Trophoblast cell (in vitro differentiated cells and primary cell): ENCODE measurements at regions not wholly inside any gene's neighbourhood (a gene's known extent, or its start where the extent isn't known, plus 50 kb on each side); places are given as distances from the start of the nearest gene placed in this dataset.

Source experiments
- DNase-seq, 2 donors: peaks; one replicate each; pipeline ENCODE4 v3.0.0-alpha.2; 2016
- H2AFZ ChIP-seq: 2 replicates; pipeline ENCODE4 v1.6.1; 2013; ENCODE audit warnings: low read length, moderate library complexity, mild to moderate bottlenecking; ENCODE audit not compliant: insufficient read depth, poor library complexity
- H2AK5ac ChIP-seq: 2 replicates; pipeline ENCODE4 v1.6.1; 2013; ENCODE audit warnings: mild to moderate bottlenecking, low read length
- H2BK120ac ChIP-seq: 2 replicates; pipeline ENCODE4 v1.6.1; 2013; ENCODE audit warnings: low read length, mild to moderate bottlenecking, moderate library complexity; ENCODE audit not compliant: insufficient read depth, poor library complexity
- H2BK12ac ChIP-seq: 2 replicates; pipeline ENCODE4 v1.6.1; 2013; ENCODE audit warnings: mild to moderate bottlenecking, low read length, moderate library complexity
- H2BK5ac ChIP-seq: 2 replicates; pipeline ENCODE4 v1.6.1; 2013; ENCODE audit warnings: low read length, low read depth, moderate library complexity, mild to moderate bottlenecking; ENCODE audit not compliant: poor library complexity
- H3K14ac ChIP-seq: 2 replicates; pipeline ENCODE4 v1.6.1; 2013; ENCODE audit warnings: mild to moderate bottlenecking, low read length
- H3K18ac ChIP-seq: 2 replicates; pipeline ENCODE4 v1.6.1; 2013; ENCODE audit warnings: mild to moderate bottlenecking, low read length
- H3K23ac ChIP-seq: 2 replicates; pipeline ENCODE4 v1.6.1; 2013; ENCODE audit warnings: low read length
- H3K27ac ChIP-seq: 2 replicates; pipeline ENCODE4 v1.5.1; 2013; ENCODE audit warnings: low read depth, mild to moderate bottlenecking, inconsistent platforms, low read length, moderate library complexity
- H3K27me3 ChIP-seq: 2 replicates; pipeline ENCODE4 v1.6.1; 2013; ENCODE audit warnings: inconsistent platforms, mild to moderate bottlenecking, low read length, moderate library complexity; ENCODE audit not compliant: insufficient read depth
- H3K36me3 ChIP-seq, 2 experiments: 1 replicate in 1 of 2; 2 replicates in 1 of 2; pipeline ENCODE4 v1.6.1; 2013; ENCODE audit warnings: low read length in 2 of 2, mild to moderate bottlenecking in 2 of 2, moderate library complexity in 1 of 2; ENCODE audit not compliant: insufficient read depth in 2 of 2, control insufficient read depth in 1 of 2
- H3K4ac ChIP-seq: 2 replicates; pipeline ENCODE4 v1.6.1; 2013; ENCODE audit warnings: low read depth, mild to moderate bottlenecking, low read length, moderate library complexity
- H3K4me1 ChIP-seq, 2 experiments: 1 replicate in 1 of 2; 2 replicates in 1 of 2; pipeline ENCODE4 v1.6.1; 2013; ENCODE audit warnings: low read length in 2 of 2, mild to moderate bottlenecking in 2 of 2, moderate library complexity in 1 of 2; ENCODE audit not compliant: insufficient read depth in 2 of 2, control insufficient read depth in 1 of 2
- H3K4me2 ChIP-seq: 2 replicates; pipeline ENCODE4 v1.6.1; 2013; ENCODE audit warnings: inconsistent platforms, mild to moderate bottlenecking, low read length, moderate library complexity
- H3K4me3 ChIP-seq: 2 replicates; pipeline ENCODE4 v1.5.1; 2013; ENCODE audit warnings: mild to moderate bottlenecking, low read depth, low read length, inconsistent platforms
- H3K79me1 ChIP-seq: one replicate; pipeline ENCODE4 v1.6.1; 2013; ENCODE audit warnings: low read length
- H3K79me2 ChIP-seq: 2 replicates; pipeline ENCODE4 v1.6.1; 2013; ENCODE audit warnings: low read length, mild to moderate bottlenecking; ENCODE audit not compliant: control insufficient read depth, insufficient read depth, poor library complexity
- H3K9ac ChIP-seq: 2 replicates; pipeline ENCODE4 v1.6.1; 2013; ENCODE audit warnings: mild to moderate bottlenecking, low read length
- H3K9me3 ChIP-seq: 2 replicates; pipeline ENCODE4 v1.6.1; 2013; ENCODE audit warnings: low read depth, mild to moderate bottlenecking, control low read depth, inconsistent platforms, low read length; ENCODE audit not compliant: insufficient read depth
- H4K12ac ChIP-seq: 2 replicates; pipeline ENCODE4 v1.6.1; 2013; ENCODE audit warnings: low read depth, mild to moderate bottlenecking, low read length, moderate library complexity
- H4K8ac ChIP-seq: 2 replicates; pipeline ENCODE4 v1.6.1; 2013; ENCODE audit warnings: low read depth, mild to moderate bottlenecking, low read length, moderate library complexity
- H4K91ac ChIP-seq: one replicate; pipeline ENCODE4 v1.6.1; 2013; ENCODE audit warnings: low read depth, mild to moderate bottlenecking, low read length, moderate library complexity
- WGBS: extraction: QIAGEN DNeasy Blood & Tissue Kit; methylation state at CpG from one replicate; pipeline ENCODE4 v1.1.7; 2013; ENCODE audit warnings: missing lambda C conversion rate; ENCODE audit not compliant: insufficient read length, insufficient coverage; ENCODE audit errors: extremely low coverage; 5-methylcytosine and 5-hydroxymethylcytosine counted together

DNA sequence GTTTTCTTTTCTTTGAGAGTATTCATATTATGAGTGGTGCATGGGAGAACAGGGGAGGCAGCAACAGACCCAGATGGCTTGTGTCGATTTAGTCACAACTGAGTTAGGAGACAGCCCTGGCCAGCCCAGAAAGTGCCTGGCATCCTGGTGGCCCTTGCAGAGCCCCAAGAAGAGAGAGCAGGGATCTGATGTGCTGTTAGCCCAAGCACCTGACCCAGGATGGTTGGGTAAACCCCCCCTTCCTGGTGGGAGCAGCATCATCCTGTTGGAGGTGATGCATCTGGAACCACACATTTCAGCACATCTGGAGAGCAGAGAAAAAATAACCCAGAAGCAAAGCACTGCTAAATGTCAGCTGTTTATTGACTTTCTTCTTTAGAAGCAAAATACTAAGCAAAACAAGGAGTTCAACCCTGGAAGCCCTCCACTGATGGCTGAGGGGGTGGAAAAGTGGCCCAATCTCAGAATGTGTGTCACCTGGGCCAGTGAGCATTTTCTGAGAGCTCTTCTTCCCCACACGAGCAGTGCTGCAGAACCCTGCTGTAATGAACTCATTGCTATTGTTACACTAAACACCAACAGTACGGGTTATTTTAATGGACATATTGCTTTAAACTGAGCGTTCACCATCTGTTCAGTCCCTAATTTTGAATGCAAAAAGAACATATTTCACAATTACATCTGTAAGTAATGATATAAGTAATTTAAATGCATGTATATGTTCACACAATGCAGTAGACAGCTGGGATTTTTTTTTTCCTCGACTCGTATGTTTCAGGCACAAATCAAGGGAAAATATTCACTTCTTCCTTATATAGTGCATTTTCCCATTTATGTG is 100.6 kb upstream of the SMIM21 start:
- no peak overlapping the region for H3K9ac ChIP-seq
- H4K8ac ChIP-seq = no peak overlapping the region
- H2BK5ac ChIP-seq = no peak overlapping the region
- no peaks in the 10 kb centered on the region for H3K4me1 ChIP-seq
- H2AFZ ChIP-seq = no peak overlapping the region
- no peak overlapping the region for H3K4me2 ChIP-seq
- no peak overlapping the region for H3K27ac ChIP-seq
- no peaks in the 10 kb centered on the region for H3K36me3 ChIP-seq
- no peak overlapping the region for H3K4me3 ChIP-seq
- no peak overlapping the region for H3K23ac ChIP-seq
- no peak overlapping the region for H2BK12ac ChIP-seq
- no peak overlapping the region for H3K14ac ChIP-seq
- no peak overlapping the region for H4K91ac ChIP-seq
- no peaks in the 10 kb centered on the region for H3K27me3 ChIP-seq
- peaks cover 3% of the 10 kb centered on the region for H3K9me3 ChIP-seq
- no peak overlapping the region for H3K18ac ChIP-seq
- no peak overlapping the region for H3K4ac ChIP-seq
- DNase-seq = no peak
- no peak overlapping the region for H2BK120ac ChIP-seq
- no CpG with 5 or more reads among the region's 6 CpGs for WGBS
- no peaks in the 10 kb centered on the region for H3K79me1 ChIP-seq
- no peaks in the 10 kb centered on the region for H3K79me2 ChIP-seq
- no peak overlapping the region for H4K12ac ChIP-seq
- no peak overlapping the region for H2AK5ac ChIP-seq

DNA sequence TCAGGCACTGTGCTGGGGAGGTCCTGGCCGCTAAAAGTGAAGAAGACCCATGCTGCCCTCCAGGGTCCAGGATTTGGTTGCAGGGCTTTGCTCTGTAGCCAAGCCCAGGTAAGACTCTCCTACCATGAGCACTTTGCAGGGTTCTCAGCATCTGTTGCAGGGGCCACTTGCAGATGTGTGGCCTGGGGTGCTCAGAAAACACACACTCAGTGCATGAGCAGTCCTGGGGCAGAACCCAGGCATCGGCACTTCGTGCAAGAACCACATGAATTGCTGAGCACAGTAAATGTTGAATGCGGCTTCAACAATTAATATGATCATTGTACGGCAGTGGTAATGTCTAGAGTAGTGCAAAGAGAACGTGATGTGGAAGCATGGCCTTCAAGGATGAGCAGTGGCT is 98.5 kb upstream of the SMIM21 start:
- no peak overlapping the region for H4K8ac ChIP-seq
- no peak overlapping the region for H4K12ac ChIP-seq
- H3K9ac ChIP-seq = no peak overlapping the region
- H2BK120ac ChIP-seq = no peak overlapping the region
- H4K91ac ChIP-seq = no peak overlapping the region
- no peak overlapping the region for H3K4me2 ChIP-seq
- no peak overlapping the region for H3K18ac ChIP-seq
- no peaks in the 10 kb centered on the region for H3K36me3 ChIP-seq
- H3K14ac ChIP-seq = no peak overlapping the region
- no peak overlapping the region for H3K27ac ChIP-seq
- no peak overlapping the region for H2AK5ac ChIP-seq
- H2BK12ac ChIP-seq = no peak overlapping the region
- H3K79me2 ChIP-seq = no peaks in the 10 kb centered on the region
- H3K4me3 ChIP-seq = no peak overlapping the region
- H3K9me3 ChIP-seq = peaks cover 5% of the 10 kb centered on the region
- H2AFZ ChIP-seq = no peak overlapping the region
- WGBS = no CpG with 5 or more reads among the region's 6 CpGs
- H2BK5ac ChIP-seq = no peak overlapping the region
- DNase-seq = no peak
- H3K4me1 ChIP-seq = no peaks in the 10 kb centered on the region
- H3K79me1 ChIP-seq = no peaks in the 10 kb centered on the region
- H3K27me3 ChIP-seq = no peaks in the 10 kb centered on the region
- H3K23ac ChIP-seq = no peak overlapping the region
- no peak overlapping the region for H3K4ac ChIP-seq

GRCh38 chr18:75525331-75525730 is 97.8 kb upstream of the SMIM21 start:
- Histone ChIP-seq H3K36me3 (no peaks in the 10 kb centered on the region), H4K12ac (no peak overlapping the region), H3K9ac (no peak overlapping the region), H3K14ac (no peak overlapping the region), H2BK120ac (no peak overlapping the region), H3K4me3 (no peak overlapping the region), H4K91ac (no peak overlapping the region), H2BK5ac (no peak overlapping the region), H3K18ac (no peak overlapping the region), H3K4ac (no peak overlapping the region), H2BK12ac (no peak overlapping the region), H3K27me3 (no peaks in the 10 kb centered on the region), H3K27ac (no peak overlapping the region), H3K23ac (no peak overlapping the region), H3K79me1 (no peaks in the 10 kb centered on the region), H4K8ac (no peak overlapping the region), H3K4me2 (no peak overlapping the region), H3K79me2 (no peaks in the 10 kb centered on the region), H3K9me3 (peaks cover 5% of the 10 kb centered on the region), H3K4me1 (no peaks in the 10 kb centered on the region), H2AFZ (no peak overlapping the region), H2AK5ac (no peak overlapping the region)
- DNase-seq = no peak
- no CpG with 5 or more reads among the region's 7 CpGs for WGBS

GRCh38 chr18:75524841-75525240 is 97.3 kb upstream of the SMIM21 start:
- no peaks in the 10 kb centered on the region for H3K79me1 ChIP-seq
- H3K4me2 ChIP-seq = no peak overlapping the region
- H3K14ac ChIP-seq = no peak overlapping the region
- no peak overlapping the region for H3K18ac ChIP-seq
- no peaks in the 10 kb centered on the region for H3K27me3 ChIP-seq
- no peak overlapping the region for H3K9ac ChIP-seq
- H3K23ac ChIP-seq = no peak overlapping the region
- H2AK5ac ChIP-seq = no peak overlapping the region
- H4K91ac ChIP-seq = no peak overlapping the region
- no peak overlapping the region for H4K12ac ChIP-seq
- no peak for DNase-seq
- no peak overlapping the region for H2AFZ ChIP-seq
- H3K4me3 ChIP-seq = no peak overlapping the region
- no peaks in the 10 kb centered on the region for H3K79me2 ChIP-seq
- H3K9me3 ChIP-seq = peaks cover 5% of the 10 kb centered on the region
- no peak overlapping the region for H3K4ac ChIP-seq
- H3K4me1 ChIP-seq = no peaks in the 10 kb centered on the region
- H2BK120ac ChIP-seq = no peak overlapping the region
- WGBS = no CpG with 5 or more reads among the region's 7 CpGs
- H2BK12ac ChIP-seq = no peak overlapping the region
- H3K36me3 ChIP-seq = no peaks in the 10 kb centered on the region
- no peak overlapping the region for H3K27ac ChIP-seq
- H2BK5ac ChIP-seq = no peak overlapping the region
- no peak overlapping the region for H4K8ac ChIP-seq
